Keratinocyte (primary cell): ENCODE measurements at regions not wholly inside any gene's neighbourhood (a gene's known extent, or its start where the extent isn't known, plus 50 kb on each side); places are given as distances from the start of the nearest gene placed in this dataset.

Experiments
- DNase-seq: peaks from one replicate; pipeline ENCODE4 v3.0.0-alpha.2; 2011; ENCODE audit warnings: low read depth, missing footprints, low spot score
- FAIRE-seq: peaks from 2 replicates; lab custom pipeline; 2011; peaks lifted over from hg19 to GRCh38; lab: Jason Lieb, UNC
- H2AFZ ChIP-seq: 2 replicates; pipeline ENCODE4 v1.6.0; 2012; ENCODE audit warnings: low read length, control low read depth, inconsistent platforms; ENCODE audit not compliant: control insufficient read depth
- H3K27ac ChIP-seq: 2 replicates; pipeline ENCODE4 v1.5.1; 2011; ENCODE audit warnings: low read length; ENCODE audit not compliant: control insufficient read depth, insufficient read depth
- H3K27me3 ChIP-seq: 3 replicates; pipeline ENCODE4 v1.6.0; 2011; ENCODE audit warnings: low read length; ENCODE audit not compliant: control insufficient read depth, insufficient read depth; ENCODE audit errors: extremely low read depth
- H3K36me3 ChIP-seq, 2 experiments: 2 replicates in 1 of 2; 3 replicates in 1 of 2; pipeline ENCODE4 v1.5.1; 2011; ENCODE audit warnings: low read length in 2 of 2, mild to moderate bottlenecking in 1 of 2; ENCODE audit not compliant: control insufficient read depth in 2 of 2, insufficient read depth in 2 of 2; ENCODE audit errors: extremely low read depth in 1 of 2
- H3K4me1 ChIP-seq: 3 replicates; pipeline ENCODE4 v1.5.1; 2011; ENCODE audit warnings: low read length; ENCODE audit not compliant: control insufficient read depth, insufficient read depth; ENCODE audit errors: extremely low read depth
- H3K4me2 ChIP-seq: 3 replicates; pipeline ENCODE4 v1.6.0; 2011; ENCODE audit warnings: low read depth, low read length; ENCODE audit not compliant: control insufficient read depth, insufficient read depth; ENCODE audit errors: extremely low read depth
- H3K4me3 ChIP-seq, 3 experiments: fragments of 200-600 bp in 1 of 3; sonication (generic) in 1 of 3; 2 replicates in 2 of 3; 3 replicates in 1 of 3; pipeline ENCODE4 v1.5.1; 2011 to 2016; ENCODE audit warnings: low read length in 3 of 3, mild to moderate bottlenecking in 3 of 3, control low read depth in 2 of 3, inconsistent platforms in 1 of 3, low read depth in 1 of 3, mixed read lengths in 1 of 3, mixed run types in 1 of 3, moderate library complexity in 1 of 3; ENCODE audit not compliant: control insufficient read depth in 2 of 3, insufficient read depth in 2 of 3; ENCODE audit errors: extremely low read depth in 1 of 3
- H3K79me2 ChIP-seq: 2 replicates; pipeline ENCODE4 v1.6.0; 2012; ENCODE audit warnings: low read length; ENCODE audit not compliant: control insufficient read depth, insufficient read depth
- H3K9ac ChIP-seq: 3 replicates; pipeline ENCODE4 v1.6.0; 2011; ENCODE audit warnings: low read length; ENCODE audit not compliant: control insufficient read depth, insufficient read depth; ENCODE audit errors: extremely low read depth
- H3K9me1 ChIP-seq: 3 replicates; pipeline ENCODE4 v1.6.0; 2011; ENCODE audit warnings: low read length; ENCODE audit not compliant: control insufficient read depth, insufficient read depth; ENCODE audit errors: extremely low read depth
- H3K9me3 ChIP-seq: 2 replicates; pipeline ENCODE4 v1.5.1; 2012; ENCODE audit warnings: low read depth, low read length; ENCODE audit not compliant: control insufficient read depth
- H4K20me1 ChIP-seq: 3 replicates; pipeline ENCODE4 v1.6.0; 2011; ENCODE audit warnings: low read length; ENCODE audit not compliant: control insufficient read depth, insufficient read depth; ENCODE audit errors: extremely low read depth
- EZH2 ChIP-seq: IDR thresholded peaks from one replicate; pipeline ENCODE4 v1.6.1; 2012; ENCODE audit warnings: inconsistent platforms, mild to moderate bottlenecking, low read length, moderate library complexity
- dilution Hi-C: fragments of 300-500 bp; cut with MboI; formaldehyde crosslinking; loops from one replicate; pipeline ENCODE4 v1.7.0; 2020; ENCODE audit warnings: low sequenced_read_pairs; ENCODE audit not compliant: extremely low pct_ligation_motif_present
- TF ChIP-seq, protein P1 (sequence below), 3 experiments: IDR thresholded peaks in 1 of 3; conservative IDR thresholded peaks in 1 of 3; optimal IDR thresholded peaks in 1 of 3; 2 replicates in 2 of 3; 3 replicates in 1 of 3; pipeline versions ENCODE3 to v1.5.1; 2011; ENCODE audit warnings: low read length in 3 of 3, mild to moderate bottlenecking in 3 of 3, moderate library complexity in 2 of 3, control low read depth in 1 of 3, inconsistent platforms in 1 of 3; ENCODE audit not compliant: insufficient read depth in 2 of 3; ENCODE audit errors: extremely low read depth in 1 of 3

- FAIRE-seq = no peak
- H2AFZ ChIP-seq = no peak overlapping the region
- no peaks in the 10 kb centered on the region for H3K9me1 ChIP-seq
- DNase-seq = no peak
- H4K20me1 ChIP-seq = no peaks in the 10 kb centered on the region
- no peak overlapping the region for H3K4me3 ChIP-seq
- no peaks in the 10 kb centered on the region for H3K36me3 ChIP-seq
- H3K27me3 ChIP-seq = no peaks in the 10 kb centered on the region
- H3K4me2 ChIP-seq = no peak overlapping the region
- no peaks in the 10 kb centered on the region for H3K4me1 ChIP-seq
- no peak overlapping the region for H3K9ac ChIP-seq
- dilution Hi-C loops = no loop called here
- peaks cover 3% of the 10 kb centered on the region for H3K9me3 ChIP-seq
- H3K27ac ChIP-seq = no peak overlapping the region
- no peaks in the 10 kb centered on the region for H3K79me2 ChIP-seq
- TF ChIP-seq, protein P1, sequence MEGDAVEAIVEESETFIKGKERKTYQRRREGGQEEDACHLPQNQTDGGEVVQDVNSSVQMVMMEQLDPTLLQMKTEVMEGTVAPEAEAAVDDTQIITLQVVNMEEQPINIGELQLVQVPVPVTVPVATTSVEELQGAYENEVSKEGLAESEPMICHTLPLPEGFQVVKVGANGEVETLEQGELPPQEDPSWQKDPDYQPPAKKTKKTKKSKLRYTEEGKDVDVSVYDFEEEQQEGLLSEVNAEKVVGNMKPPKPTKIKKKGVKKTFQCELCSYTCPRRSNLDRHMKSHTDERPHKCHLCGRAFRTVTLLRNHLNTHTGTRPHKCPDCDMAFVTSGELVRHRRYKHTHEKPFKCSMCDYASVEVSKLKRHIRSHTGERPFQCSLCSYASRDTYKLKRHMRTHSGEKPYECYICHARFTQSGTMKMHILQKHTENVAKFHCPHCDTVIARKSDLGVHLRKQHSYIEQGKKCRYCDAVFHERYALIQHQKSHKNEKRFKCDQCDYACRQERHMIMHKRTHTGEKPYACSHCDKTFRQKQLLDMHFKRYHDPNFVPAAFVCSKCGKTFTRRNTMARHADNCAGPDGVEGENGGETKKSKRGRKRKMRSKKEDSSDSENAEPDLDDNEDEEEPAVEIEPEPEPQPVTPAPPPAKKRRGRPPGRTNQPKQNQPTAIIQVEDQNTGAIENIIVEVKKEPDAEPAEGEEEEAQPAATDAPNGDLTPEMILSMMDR (optimal IDR thresholded peaks at IDR 0.05 in 1 of 3, IDR thresholded peaks at IDR 0.05 in 1 of 3, conservative IDR thresholded peaks at IDR 0.05 in 1 of 3; ENCODE audit: extremely low read depth in 1 of 3, insufficient read depth in 2 of 3, low read length in 3 of 3) = no peak
- TF ChIP-seq EZH2 = no peak
Observed at GRCh38 chr5:2914022-2914661, 162.7 kb upstream of the IRX2 start.

GRCh38 chr5:2913281-2913680 lies 161.8 kb upstream of the IRX2 start:
- Histone ChIP-seq H3K4me1 (no peaks in the 10 kb centered on the region), H3K79me2 (no peaks in the 10 kb centered on the region), H4K20me1 (no peaks in the 10 kb centered on the region), H3K9ac (no peak overlapping the region), H3K9me1 (no peaks in the 10 kb centered on the region), H3K4me3 (no peak overlapping the region), H3K27me3 (no peaks in the 10 kb centered on the region), H2AFZ (no peak overlapping the region), H3K27ac (no peak overlapping the region), H3K9me3 (peaks cover 3% of the 10 kb centered on the region), H3K36me3 (no peaks in the 10 kb centered on the region), H3K4me2 (no peak overlapping the region)
- DNase-seq = no peak
- dilution Hi-C loops = no loop called here
- no peak for FAIRE-seq
- TF ChIP-seq, protein P1 (optimal IDR thresholded peaks at IDR 0.05 in 1 of 3, IDR thresholded peaks at IDR 0.05 in 1 of 3, conservative IDR thresholded peaks at IDR 0.05 in 1 of 3; ENCODE audit: extremely low read depth in 1 of 3, insufficient read depth in 2 of 3, low read length in 3 of 3) = no peak
- no peak for TF ChIP-seq EZH2
